K562 (cell line): ENCODE measurements at regions not wholly inside any gene's neighbourhood (a gene's known extent, or its start where the extent isn't known, plus 50 kb on each side); places are given as distances from the start of the nearest gene placed in this dataset.

Source experiments
- ATAC-seq: fragments of 200-7000 bp; cut with Tn5 transposase; 3 replicates; pipeline ENCODE4 v1.9.1; 2020; ENCODE audit warnings: moderate library complexity
- BruUV-seq: library from RNA; stranded (reverse); fragments of 400-500 nt; replicated peaks from 2 replicates; lab custom pipeline; 2021; lab: Mats Ljungman, UMichigan
- CTCF ChIA-PET: fragments of 300-600 bp; formaldehyde crosslinking; extraction: SDS; loops from one replicate; lab custom pipeline; 2021; ENCODE audit warnings: low intra/inter-chr PET ratio; lab: Yijun Ruan, JAX
- POLR2A ChIA-PET: fragments of 300-600, 350-650 bp; sonication (Branson Sonifier 250); formaldehyde crosslinking; extraction: SDS; loops from one replicate; lab custom pipeline; 2021; ENCODE audit warnings: antibody characterized with exemption, inconsistent platforms; lab: Yijun Ruan, JAX
- DNase-seq, 4 experiments: peaks; one replicate each; pipeline versions ENCODE4 v3.0.0 to v3.0.0-alpha.2; 2011 to 2018; ENCODE audit warnings: low spot score in 3 of 4, mixed read lengths in 3 of 4; ENCODE audit errors: extremely low read depth in 1 of 4
- FAIRE-seq: peaks from 2 replicates; lab custom pipeline; 2011; peaks lifted over from hg19 to GRCh38; lab: Jason Lieb, UNC
- H2AFZ ChIP-seq: 2 replicates; pipeline ENCODE4 v1.6.0; 2011; ENCODE audit warnings: low read depth, low read length, control low read depth, inconsistent platforms
- H3K27ac ChIP-seq: fragments of 200-600 bp; 3 replicates; pipeline ENCODE4 v1.8.0; 2011; ENCODE audit warnings: low read depth, mild to moderate bottlenecking, control low read depth, inconsistent platforms, low read length, moderate library complexity, mixed read lengths; ENCODE audit errors: extremely low read depth
- H3K27me3 ChIP-seq, 2 experiments: fragments of 300-600 bp in 1 of 2; 2 replicates in 1 of 2; 3 replicates in 1 of 2; pipeline versions ENCODE4 v1.6.0 to v1.8.0; 2011; ENCODE audit warnings: inconsistent platforms in 2 of 2, low read length in 2 of 2, mild to moderate bottlenecking in 1 of 2, mixed read lengths in 1 of 2, moderate library complexity in 1 of 2; ENCODE audit not compliant: control insufficient read depth in 2 of 2, insufficient read depth in 2 of 2
- H3K36me3 ChIP-seq: fragments of 300-600 bp; 3 replicates; pipeline ENCODE4 v1.8.0; 2011; ENCODE audit warnings: mild to moderate bottlenecking, low read length, inconsistent platforms; ENCODE audit not compliant: control insufficient read depth, insufficient read depth
- H3K4me1 ChIP-seq, 2 experiments: fragments of 200-600 bp in 1 of 2; replicated peaks in 1 of 2; 2 replicates in 1 of 2; 3 replicates in 1 of 2; pipeline versions ENCODE4 v1.5.1 to v1.8.0; 2011; ENCODE audit warnings: inconsistent platforms in 2 of 2, low read length in 2 of 2, mild to moderate bottlenecking in 1 of 2, mixed read lengths in 1 of 2, moderate library complexity in 1 of 2; ENCODE audit not compliant: control insufficient read depth in 2 of 2, insufficient read depth in 2 of 2
- H3K4me2 ChIP-seq: 2 replicates; pipeline ENCODE4 v1.6.1; 2011; ENCODE audit warnings: low read length, control low read depth, inconsistent platforms, mixed read lengths; ENCODE audit not compliant: insufficient read depth
- H3K4me3 ChIP-seq: fragments of 200-600 bp; sonication (generic), shearing (Covaris generic); 2 replicates; pipeline ENCODE4 v1.5.1; 2016; ENCODE audit warnings: control low read depth, inconsistent platforms
- H3K79me2 ChIP-seq: fragments of 200-600 bp; 3 replicates; pipeline ENCODE4 v1.8.0; 2011; ENCODE audit warnings: low read length, inconsistent platforms; ENCODE audit not compliant: control insufficient read depth, insufficient read depth
- H3K9ac ChIP-seq, 2 experiments: 2 replicates each; pipeline versions ENCODE4 v1.6.0 to v1.6.1; 2011; ENCODE audit warnings: low read depth in 2 of 2, low read length in 2 of 2, control low read depth in 1 of 2, inconsistent platforms in 1 of 2, mild to moderate bottlenecking in 1 of 2, mixed read lengths in 1 of 2; ENCODE audit not compliant: insufficient read depth in 1 of 2
- H3K9me1 ChIP-seq: one replicate; pipeline ENCODE4 v1.6.0; 2011; ENCODE audit warnings: inconsistent platforms, mild to moderate bottlenecking, low read length, moderate library complexity; ENCODE audit not compliant: control insufficient read depth, insufficient read depth
- H3K9me3 ChIP-seq: replicated peaks from 2 replicates; pipeline ENCODE4 v1.5.1; 2011; ENCODE audit warnings: low read depth, low read length, inconsistent platforms; ENCODE audit not compliant: control insufficient read depth, insufficient read depth
- H4K20me1 ChIP-seq: replicated peaks from 2 replicates; pipeline ENCODE4 v1.6.1; 2011; ENCODE audit warnings: low read length, inconsistent platforms, mixed read lengths; ENCODE audit not compliant: control insufficient read depth, insufficient read depth
- GABPA ChIP-seq: fragments of 200-800 bp; sonication (Bioruptor generic); conservative IDR thresholded peaks from 2 replicates; pipeline ENCODE4 v1.6.1; 2016; ENCODE audit warnings: low read depth, missing genetic modification characterization, missing compliant biosample characterization
- HDAC3 ChIP-seq: fragments of 450-650 bp; IDR thresholded peaks from 2 replicates; pipeline ENCODE4 v1.6.1; 2018; ENCODE audit warnings: borderline replicate concordance, mild to moderate bottlenecking, moderate library complexity; ENCODE audit not compliant: partially characterized antibody
- ZNF277 ChIP-seq: fragments of 250-450 bp; sonication (Bioruptor Pico); IDR thresholded peaks from 2 replicates; pipeline ENCODE4 v1.8.0; 2022; ENCODE audit warnings: inconsistent platforms, mild to moderate bottlenecking, moderate library complexity, borderline replicate concordance
- ZNF785 ChIP-seq: fragments of 250-450 bp; sonication (Bioruptor Pico); IDR thresholded peaks from 2 replicates; pipeline ENCODE4 v1.4.0; 2020; ENCODE audit warnings: mild to moderate bottlenecking
- in situ Hi-C: fragments of 300-500 bp; cut with MboI; formaldehyde crosslinking; loops from 4 replicates; pipeline ENCODE4 v1.15.0; 2018; ENCODE audit warnings: inconsistent platforms, mixed read lengths
- intact Hi-C: fragments of 100-400 bp; cut with micrococcal nuclease; formaldehyde crosslinking; loops from 2 replicates; pipeline ENCODE4 v1.14.2; 2022
- TF ChIP-seq, protein P1 (sequence below): fragments of 250-450 bp; sonication (Bioruptor Pico); IDR thresholded peaks from 2 replicates; pipeline ENCODE4 v1.9.0; 2021; ENCODE audit warnings: mild to moderate bottlenecking, inconsistent platforms
- TF ChIP-seq, protein P2 (sequence below): sonication (generic); formaldehyde crosslinking; IDR thresholded peaks from 2 replicates; pipeline ENCODE4 v1.8.0; 2022; ENCODE audit warnings: mild to moderate bottlenecking, missing genetic modification reagents

GRCh38 chrX:88424071-88424470 lies 323.0 kb upstream of the CPXCR1 start:
- ChIA-PET POLR2A (no interaction called here), CTCF (no interaction called here)
- H3K4me2 ChIP-seq: no peak overlapping the region
- TF ChIP-seq, protein P1, sequence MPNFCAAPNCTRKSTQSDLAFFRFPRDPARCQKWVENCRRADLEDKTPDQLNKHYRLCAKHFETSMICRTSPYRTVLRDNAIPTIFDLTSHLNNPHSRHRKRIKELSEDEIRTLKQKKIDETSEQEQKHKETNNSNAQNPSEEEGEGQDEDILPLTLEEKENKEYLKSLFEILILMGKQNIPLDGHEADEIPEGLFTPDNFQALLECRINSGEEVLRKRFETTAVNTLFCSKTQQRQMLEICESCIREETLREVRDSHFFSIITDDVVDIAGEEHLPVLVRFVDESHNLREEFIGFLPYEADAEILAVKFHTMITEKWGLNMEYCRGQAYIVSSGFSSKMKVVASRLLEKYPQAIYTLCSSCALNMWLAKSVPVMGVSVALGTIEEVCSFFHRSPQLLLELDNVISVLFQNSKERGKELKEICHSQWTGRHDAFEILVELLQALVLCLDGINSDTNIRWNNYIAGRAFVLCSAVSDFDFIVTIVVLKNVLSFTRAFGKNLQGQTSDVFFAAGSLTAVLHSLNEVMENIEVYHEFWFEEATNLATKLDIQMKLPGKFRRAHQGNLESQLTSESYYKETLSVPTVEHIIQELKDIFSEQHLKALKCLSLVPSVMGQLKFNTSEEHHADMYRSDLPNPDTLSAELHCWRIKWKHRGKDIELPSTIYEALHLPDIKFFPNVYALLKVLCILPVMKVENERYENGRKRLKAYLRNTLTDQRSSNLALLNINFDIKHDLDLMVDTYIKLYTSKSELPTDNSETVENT (CRISPR knock-in tag): no peak
- TF ChIP-seq ZNF277 (CRISPR knock-in tag): no peak
- TF ChIP-seq ZNF785 (CRISPR knock-in tag): no peak
- no peak for TF ChIP-seq GABPA (tag)
- TF ChIP-seq HDAC3: no peak
- TF ChIP-seq, protein P2, sequence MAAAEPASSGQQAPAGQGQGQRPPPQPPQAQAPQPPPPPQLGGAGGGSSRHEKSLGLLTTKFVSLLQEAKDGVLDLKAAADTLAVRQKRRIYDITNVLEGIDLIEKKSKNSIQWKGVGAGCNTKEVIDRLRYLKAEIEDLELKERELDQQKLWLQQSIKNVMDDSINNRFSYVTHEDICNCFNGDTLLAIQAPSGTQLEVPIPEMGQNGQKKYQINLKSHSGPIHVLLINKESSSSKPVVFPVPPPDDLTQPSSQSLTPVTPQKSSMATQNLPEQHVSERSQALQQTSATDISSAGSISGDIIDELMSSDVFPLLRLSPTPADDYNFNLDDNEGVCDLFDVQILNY: no peak
- no peak overlapping the region for H3K27ac ChIP-seq
- H3K4me1 ChIP-seq: no peaks in the 10 kb centered on the region
- no TSS peak for BruUV-seq
- no peaks in the 10 kb centered on the region for H3K79me2 ChIP-seq
- H3K4me3 ChIP-seq: no peak overlapping the region
- no peaks in the 10 kb centered on the region for H3K27me3 ChIP-seq
- DNase-seq (no peak), FAIRE-seq (no peak), ATAC-seq (no peak)
- H3K9me1 ChIP-seq: no peaks in the 10 kb centered on the region
- no peak overlapping the region for H3K9ac ChIP-seq
- in situ Hi-C loops (no loop called here), intact Hi-C loops (no loop called here)
- no peak overlapping the region for H2AFZ ChIP-seq
- H3K36me3 ChIP-seq: no peaks in the 10 kb centered on the region
- no peaks in the 10 kb centered on the region for H4K20me1 ChIP-seq
- H3K9me3 ChIP-seq: no peaks in the 10 kb centered on the region
